ENCODE measurements at regions not wholly inside any gene's neighbourhood (a gene's known extent, or its start where the extent isn't known, plus 50 kb on each side); places are given as distances from the start of the nearest gene placed in this dataset.

DNA sequence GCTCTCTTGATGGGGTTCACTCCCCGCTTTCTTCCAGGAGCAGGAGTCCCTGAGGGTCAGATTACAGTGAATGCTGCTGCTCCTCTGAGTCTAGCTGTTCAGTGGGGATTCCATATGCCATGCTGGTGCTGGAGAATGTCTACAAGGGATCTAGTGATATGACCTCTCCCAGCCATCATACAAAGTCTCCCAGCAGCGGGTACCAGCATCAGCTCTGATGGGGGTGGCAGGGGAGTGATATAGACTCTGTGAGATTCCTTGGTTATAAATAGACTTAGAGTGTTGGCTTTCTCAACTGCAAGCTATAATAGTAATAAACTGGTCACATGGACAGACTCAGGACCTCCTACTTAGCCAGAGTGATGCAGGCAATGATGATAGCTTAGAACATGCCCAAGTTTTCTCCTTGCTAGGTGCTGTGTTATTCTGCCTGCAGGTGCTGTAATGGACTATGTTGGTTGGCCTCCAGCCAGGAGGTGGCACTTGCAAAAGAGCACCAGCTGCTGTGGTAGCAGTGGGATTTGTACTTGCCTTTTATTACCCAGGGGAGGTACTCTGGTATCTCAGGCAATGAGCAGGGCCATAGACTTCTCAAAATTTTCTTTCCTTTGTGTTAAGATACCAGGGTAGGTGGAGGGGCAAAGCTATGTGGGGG lies 86.6 kb downstream of the XIST start:
- no peak overlapping the region for H3K4me3 Mint-ChIP-seq (ENCODE audit: unreplicated experiment)
- BruUV-seq (replicated peaks), result no TSS peak
- H3K36me3 Mint-ChIP-seq (ENCODE audit: insufficient read depth, unreplicated experiment), result no peaks in the 10 kb centered on the region
- POLR2A ChIA-PET, result no interaction called here
- DNase-seq (ENCODE audit: unreplicated experiment), result peak; percentile 16
- H3K9me3 Mint-ChIP-seq (ENCODE audit: unreplicated experiment), result no peaks in the 10 kb centered on the region
- peaks cover 74% of the 10 kb centered on the region for H3K27me3 Mint-ChIP-seq (ENCODE audit: insufficient read depth, unreplicated experiment)
- CTCF ChIA-PET, result interaction anchor here (0.6 to 0.7 kb wide), 3 partner anchors 20 to 92 kb away, joined by 3 to 4 read pairs (median 3); no protein-coding TSS in a partner anchor
- H3K27ac Mint-ChIP-seq (ENCODE audit: low read depth, unreplicated experiment), result no peak overlapping the region
- TF ChIP-seq, protein P1, sequence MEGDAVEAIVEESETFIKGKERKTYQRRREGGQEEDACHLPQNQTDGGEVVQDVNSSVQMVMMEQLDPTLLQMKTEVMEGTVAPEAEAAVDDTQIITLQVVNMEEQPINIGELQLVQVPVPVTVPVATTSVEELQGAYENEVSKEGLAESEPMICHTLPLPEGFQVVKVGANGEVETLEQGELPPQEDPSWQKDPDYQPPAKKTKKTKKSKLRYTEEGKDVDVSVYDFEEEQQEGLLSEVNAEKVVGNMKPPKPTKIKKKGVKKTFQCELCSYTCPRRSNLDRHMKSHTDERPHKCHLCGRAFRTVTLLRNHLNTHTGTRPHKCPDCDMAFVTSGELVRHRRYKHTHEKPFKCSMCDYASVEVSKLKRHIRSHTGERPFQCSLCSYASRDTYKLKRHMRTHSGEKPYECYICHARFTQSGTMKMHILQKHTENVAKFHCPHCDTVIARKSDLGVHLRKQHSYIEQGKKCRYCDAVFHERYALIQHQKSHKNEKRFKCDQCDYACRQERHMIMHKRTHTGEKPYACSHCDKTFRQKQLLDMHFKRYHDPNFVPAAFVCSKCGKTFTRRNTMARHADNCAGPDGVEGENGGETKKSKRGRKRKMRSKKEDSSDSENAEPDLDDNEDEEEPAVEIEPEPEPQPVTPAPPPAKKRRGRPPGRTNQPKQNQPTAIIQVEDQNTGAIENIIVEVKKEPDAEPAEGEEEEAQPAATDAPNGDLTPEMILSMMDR (IDR thresholded peaks at IDR 0.05; ENCODE audit: unreplicated experiment), result no peak
- intact Hi-C loops (cut with micrococcal nuclease), result no loop called here
- H3K4me1 Mint-ChIP-seq (ENCODE audit: insufficient read depth, unreplicated experiment), result no peaks in the 10 kb centered on the region

DNA sequence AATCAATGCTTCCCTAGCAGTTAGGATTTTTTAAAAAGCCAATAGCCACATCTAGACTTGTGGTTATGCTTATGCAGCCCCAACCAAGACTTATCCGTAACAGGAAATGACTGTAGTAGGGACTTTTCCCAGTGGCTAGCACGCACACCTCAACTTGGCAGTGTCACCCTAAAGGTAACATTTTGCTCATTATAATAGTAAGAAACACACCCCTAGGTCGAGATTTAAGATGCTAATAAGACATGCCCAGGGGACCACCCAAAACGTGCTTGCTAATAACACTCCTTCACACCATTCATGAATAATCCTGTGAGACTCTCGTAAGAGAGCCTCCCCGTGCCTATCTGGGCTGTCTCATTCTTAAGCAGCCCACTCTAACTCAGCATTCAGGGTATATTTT lies 94.3 kb downstream of the XIST start:
- intact Hi-C loops (cut with micrococcal nuclease), result no loop called here

More for the DNA sequence above, 94.3 kb downstream of the XIST start:
- H3K27ac Mint-ChIP-seq (ENCODE audit: low read depth, unreplicated experiment), result no peak overlapping the region
- H3K4me1 Mint-ChIP-seq (ENCODE audit: insufficient read depth, unreplicated experiment), result no peaks in the 10 kb centered on the region
- no peaks in the 10 kb centered on the region for H3K9me3 Mint-ChIP-seq (ENCODE audit: unreplicated experiment)
- H3K4me3 Mint-ChIP-seq (ENCODE audit: unreplicated experiment), result no peak overlapping the region
- TF ChIP-seq, protein P1 (IDR thresholded peaks at IDR 0.05; ENCODE audit: unreplicated experiment), result no peak
- no peak for DNase-seq (ENCODE audit: unreplicated experiment)
- ChIA-PET CTCF (no interaction called here), POLR2A (no interaction called here)
- no peaks in the 10 kb centered on the region for H3K36me3 Mint-ChIP-seq (ENCODE audit: insufficient read depth, unreplicated experiment)
- peaks cover 89% of the 10 kb centered on the region for H3K27me3 Mint-ChIP-seq (ENCODE audit: insufficient read depth, unreplicated experiment)
- no TSS peak for BruUV-seq (replicated peaks)

All from MCF 10A (cell line).